IMR-90 (cell line): ENCODE measurements at regions not wholly inside any gene's neighbourhood (a gene's known extent, or its start where the extent isn't known, plus 50 kb on each side); places are given as distances from the start of the nearest gene placed in this dataset.

Source experiments
- ATAC-seq: fragments of 200-7000 bp; cut with Tn5 transposase; 2 replicates; pipeline ENCODE4 v1.9.1; 2020; ENCODE audit warnings: low read depth, mild to moderate bottlenecking, moderate library complexity
- BruUV-seq: library from RNA; stranded (reverse); fragments of 400-500 nt; replicated peaks from 2 replicates; lab custom pipeline; 2021; lab: Mats Ljungman, UMichigan
- CTCF ChIA-PET: fragments of 300-600 bp; formaldehyde crosslinking; extraction: SDS; loops from one replicate; lab custom pipeline; 2021; ENCODE audit warnings: antibody characterized with exemption; lab: Yijun Ruan, JAX
- POLR2A ChIA-PET: fragments of 300-600 bp; sonication (Branson Sonifier 250); formaldehyde crosslinking; loops from one replicate; lab custom pipeline; 2022; ENCODE audit warnings: antibody characterized with exemption; ENCODE audit not compliant: unreplicated experiment; lab: Charles Lee
- DNase-seq: peaks from one replicate; pipeline ENCODE4 v3.0.0; 2013
- H2AFZ ChIP-seq: replicated peaks from 2 replicates; pipeline ENCODE3; 2013; ENCODE audit warnings: low read length, mild to moderate bottlenecking; ENCODE audit not compliant: poor library complexity
- H2AK5ac ChIP-seq: 2 replicates; pipeline ENCODE4 v1.6.1; 2013; ENCODE audit warnings: low read depth, low read length, inconsistent platforms
- H2AK9ac ChIP-seq: replicated peaks from 2 replicates; pipeline ENCODE3; 2013; ENCODE audit warnings: mild to moderate bottlenecking, low read depth, low read length, moderate library complexity; ENCODE audit not compliant: poor library complexity
- H2BK120ac ChIP-seq: 2 replicates; pipeline ENCODE4 v1.6.1; 2013; ENCODE audit warnings: low read depth, low read length, inconsistent platforms
- H2BK15ac ChIP-seq: 3 replicates; pipeline ENCODE4 v1.6.1; 2013; ENCODE audit warnings: low read depth, low read length, inconsistent platforms
- H2BK20ac ChIP-seq: 2 replicates; pipeline ENCODE4 v1.6.1; 2013; ENCODE audit warnings: low read depth, mild to moderate bottlenecking, inconsistent platforms, low read length, moderate library complexity
- H2BK5ac ChIP-seq: 2 replicates; pipeline ENCODE4 v1.6.1; 2013; ENCODE audit warnings: mild to moderate bottlenecking, low read depth, low read length, inconsistent platforms; ENCODE audit not compliant: poor library complexity, severe bottlenecking
- H3K14ac ChIP-seq: replicated peaks from 2 replicates; pipeline ENCODE4 v1.6.1; 2013; ENCODE audit warnings: low read depth, low read length, inconsistent platforms
- H3K18ac ChIP-seq: 2 replicates; pipeline ENCODE4 v1.6.1; 2013; ENCODE audit warnings: low read depth, low read length, control low read depth
- H3K23ac ChIP-seq: 2 replicates; pipeline ENCODE4 v1.6.1; 2013; ENCODE audit warnings: low read depth, low read length, inconsistent platforms
- H3K27ac ChIP-seq: 2 replicates; pipeline ENCODE4 v1.5.1; 2013; ENCODE audit warnings: mild to moderate bottlenecking, control low read depth, low read length; ENCODE audit not compliant: insufficient read depth
- H3K27me3 ChIP-seq: 2 replicates; pipeline ENCODE4 v1.6.1; 2013; ENCODE audit warnings: low read length; ENCODE audit not compliant: control insufficient read depth, insufficient read depth
- H3K36me3 ChIP-seq: 2 replicates; pipeline ENCODE4 v1.6.1; 2013; ENCODE audit warnings: low read length, mixed read lengths; ENCODE audit not compliant: control insufficient read depth, insufficient read depth
- H3K4ac ChIP-seq: 2 replicates; pipeline ENCODE4 v1.6.1; 2013; ENCODE audit warnings: low read depth, low read length, inconsistent platforms
- H3K4me1 ChIP-seq: 2 replicates; pipeline ENCODE4 v1.6.1; 2013; ENCODE audit warnings: low read length, mixed read lengths; ENCODE audit not compliant: control insufficient read depth, insufficient read depth
- H3K4me2 ChIP-seq: 2 replicates; pipeline ENCODE4 v1.6.1; 2013; ENCODE audit warnings: low read depth, mild to moderate bottlenecking, control low read depth, low read length, moderate library complexity
- H3K4me3 ChIP-seq: 2 replicates; pipeline ENCODE4 v1.5.1; 2013; ENCODE audit warnings: low read depth, mild to moderate bottlenecking, control low read depth, low read length, moderate library complexity; ENCODE audit not compliant: insufficient read depth
- H3K56ac ChIP-seq: 2 replicates; pipeline ENCODE4 v1.6.1; 2013; ENCODE audit warnings: low read length, inconsistent platforms; ENCODE audit not compliant: insufficient read depth; ENCODE audit errors: extremely low read depth
- H3K79me1 ChIP-seq, 2 experiments: 2 replicates each; pipeline ENCODE4 v1.6.1; 2013; ENCODE audit warnings: low read length in 2 of 2, inconsistent platforms in 1 of 2, low read depth in 1 of 2
- H3K9ac ChIP-seq: 2 replicates; pipeline ENCODE4 v1.6.1; 2013; ENCODE audit warnings: low read depth, low read length, control low read depth
- H3K9me1 ChIP-seq: 2 replicates; pipeline ENCODE4 v1.6.1; 2013; ENCODE audit warnings: low read length, inconsistent platforms; ENCODE audit not compliant: insufficient read depth
- H3K9me3 ChIP-seq: 2 replicates; pipeline ENCODE4 v1.6.1; 2013; ENCODE audit warnings: low read length; ENCODE audit not compliant: control insufficient read depth, insufficient read depth
- H4K20me1 ChIP-seq: 2 replicates; pipeline ENCODE4 v1.6.1; 2013; ENCODE audit warnings: low read length, inconsistent platforms; ENCODE audit not compliant: insufficient read depth
- H4K5ac ChIP-seq: 2 replicates; pipeline ENCODE4 v1.6.1; 2013; ENCODE audit warnings: mild to moderate bottlenecking, low read depth, low read length, control low read depth
- H4K8ac ChIP-seq, 2 experiments: 2 replicates each; pipeline ENCODE4 v1.6.1; 2013; ENCODE audit warnings: low read depth in 2 of 2, low read length in 2 of 2, control low read depth in 1 of 2, inconsistent platforms in 1 of 2
- H4K91ac ChIP-seq: 2 replicates; pipeline ENCODE4 v1.6.1; 2013; ENCODE audit warnings: low read depth, low read length, inconsistent platforms; ENCODE audit not compliant: insufficient read depth
- CEBPB ChIP-seq: IDR thresholded peaks from 2 replicates; pipeline ENCODE4 v1.6.1; 2012; ENCODE audit warnings: low read depth, low read length, improper control_type of control experiment
- MAFK ChIP-seq: IDR thresholded peaks from 2 replicates; pipeline ENCODE4 v1.6.1; 2012; ENCODE audit warnings: low read depth, low read length, improper control_type of control experiment
- WGBS, 2 experiments: methylation state at CpG; one replicate each; pipeline versions ENCODE4 v1.1.5 to v1.1.7; 2013; ENCODE audit warnings: missing lambda C conversion rate in 2 of 2; ENCODE audit not compliant: insufficient read length in 1 of 2; ENCODE audit errors: extremely low coverage in 2 of 2; 5-methylcytosine and 5-hydroxymethylcytosine counted together
- dilution Hi-C: fragments of 300-500 bp; cut with HindIII; formaldehyde crosslinking; loops from one replicate; pipeline ENCODE4 v1.14.3; 2018; ENCODE audit warnings: low sequenced_read_pairs; ENCODE audit not compliant: unreplicated experiment
- in situ Hi-C: fragments of 300-500 bp; cut with MboI; formaldehyde crosslinking; loops from 3 replicates; pipeline ENCODE4 v1.14.3; 2019; ENCODE audit warnings: low sequenced_read_pairs, inconsistent platforms, mixed read lengths
- intact Hi-C: fragments of 100-400 bp; cut with micrococcal nuclease; formaldehyde crosslinking; loops from 2 replicates; pipeline ENCODE4 v1.10.0; 2022

DNA sequence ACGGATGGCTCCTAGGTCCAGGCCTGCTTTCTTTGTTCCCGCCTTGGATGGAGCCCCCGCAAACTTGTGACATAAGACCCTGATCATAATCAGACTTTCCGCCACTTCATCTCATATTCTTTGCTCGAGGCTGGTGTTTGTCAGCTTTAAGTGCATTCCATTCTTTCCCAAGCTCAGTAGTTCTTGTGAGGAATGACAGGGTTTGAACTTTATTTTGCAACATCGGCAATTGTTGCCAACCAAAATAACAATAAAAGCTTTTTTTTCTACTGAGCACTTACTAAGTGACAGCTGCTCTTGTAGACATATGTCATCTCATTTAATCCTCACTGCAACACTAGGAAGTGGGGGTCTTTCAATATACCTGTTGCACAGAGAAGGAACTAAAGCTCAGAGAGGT lies 178.8 kb upstream of the ST6GAL2 start:
- Histone ChIP-seq H2AFZ (no peak overlapping the region), H3K56ac (no peak overlapping the region), H3K27me3 (no peaks in the 10 kb centered on the region), H3K79me1 (no peaks in the 10 kb centered on the region), H4K91ac (no peak overlapping the region), H3K23ac (no peak overlapping the region), H2BK15ac (no peak overlapping the region), H3K4ac (no peak overlapping the region), H4K20me1 (no peaks in the 10 kb centered on the region), H3K9me1 (no peaks in the 10 kb centered on the region), H3K4me1 (no peaks in the 10 kb centered on the region), H2AK5ac (no peak overlapping the region), H3K18ac (no peak overlapping the region), H3K4me3 (no peak overlapping the region), H3K9ac (no peak overlapping the region), H3K36me3 (no peaks in the 10 kb centered on the region), H2BK5ac (no peak overlapping the region), H4K8ac (no peak overlapping the region), H3K9me3 (peaks cover 9% of the 10 kb centered on the region), H3K27ac (no peak overlapping the region), H2BK120ac (no peak overlapping the region), H4K5ac (no peak overlapping the region), H2BK20ac (no peak overlapping the region), H3K14ac (no peak overlapping the region), H2AK9ac (no peak overlapping the region), H3K4me2 (no peak overlapping the region)
- DNase-seq (no peak), ATAC-seq (no peak)
- dilution Hi-C loops = no loop called here
- intact Hi-C loops = no loop called here
- CTCF ChIA-PET = no interaction called here
- no TSS peak for BruUV-seq
- in situ Hi-C loops = no loop called here
- POLR2A ChIA-PET = no interaction called here
- no CpG with 5 or more reads among the region's 6 CpGs for WGBS, 2 experiments
- TF ChIP-seq MAFK (peak; percentile 59), CEBPB (no peak)
